ENCODE measurements at regions not wholly inside any gene's neighbourhood (a gene's known extent, or its start where the extent isn't known, plus 50 kb on each side); places are given as distances from the start of the nearest gene placed in this dataset.

DNA sequence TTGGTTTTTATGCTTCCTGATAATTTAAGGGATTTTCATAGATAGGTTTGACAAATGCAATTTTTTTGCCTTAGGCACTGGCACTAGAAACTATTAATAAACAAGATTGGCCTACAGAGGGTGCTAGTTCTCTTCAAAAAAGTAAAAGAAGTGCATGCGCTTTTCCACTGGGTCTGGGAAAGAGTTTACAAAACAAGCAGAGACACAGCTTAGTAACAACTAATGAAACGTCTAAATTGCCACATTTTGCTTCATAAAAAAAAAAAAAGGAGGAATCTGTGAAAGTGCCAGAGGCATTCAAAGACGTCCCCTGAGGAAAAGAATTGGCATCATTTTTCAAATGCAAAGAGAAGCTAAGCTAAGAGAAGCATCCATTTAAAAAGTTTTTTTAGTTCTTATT is 58.3 kb upstream of the EEA1 start:
- DNase-seq (ENCODE audit: extremely low read depth, low read depth): peak; percentile 56
- TF ChIP-seq, protein P1, sequence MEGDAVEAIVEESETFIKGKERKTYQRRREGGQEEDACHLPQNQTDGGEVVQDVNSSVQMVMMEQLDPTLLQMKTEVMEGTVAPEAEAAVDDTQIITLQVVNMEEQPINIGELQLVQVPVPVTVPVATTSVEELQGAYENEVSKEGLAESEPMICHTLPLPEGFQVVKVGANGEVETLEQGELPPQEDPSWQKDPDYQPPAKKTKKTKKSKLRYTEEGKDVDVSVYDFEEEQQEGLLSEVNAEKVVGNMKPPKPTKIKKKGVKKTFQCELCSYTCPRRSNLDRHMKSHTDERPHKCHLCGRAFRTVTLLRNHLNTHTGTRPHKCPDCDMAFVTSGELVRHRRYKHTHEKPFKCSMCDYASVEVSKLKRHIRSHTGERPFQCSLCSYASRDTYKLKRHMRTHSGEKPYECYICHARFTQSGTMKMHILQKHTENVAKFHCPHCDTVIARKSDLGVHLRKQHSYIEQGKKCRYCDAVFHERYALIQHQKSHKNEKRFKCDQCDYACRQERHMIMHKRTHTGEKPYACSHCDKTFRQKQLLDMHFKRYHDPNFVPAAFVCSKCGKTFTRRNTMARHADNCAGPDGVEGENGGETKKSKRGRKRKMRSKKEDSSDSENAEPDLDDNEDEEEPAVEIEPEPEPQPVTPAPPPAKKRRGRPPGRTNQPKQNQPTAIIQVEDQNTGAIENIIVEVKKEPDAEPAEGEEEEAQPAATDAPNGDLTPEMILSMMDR (IDR thresholded peaks at IDR 0.05; ENCODE audit: low read depth, low read length, missing control alignments): peak; percentile 24
- H3K4me3 ChIP-seq (replicated peaks; ENCODE audit: low read depth, low read length): no peak overlapping the region

DNA sequence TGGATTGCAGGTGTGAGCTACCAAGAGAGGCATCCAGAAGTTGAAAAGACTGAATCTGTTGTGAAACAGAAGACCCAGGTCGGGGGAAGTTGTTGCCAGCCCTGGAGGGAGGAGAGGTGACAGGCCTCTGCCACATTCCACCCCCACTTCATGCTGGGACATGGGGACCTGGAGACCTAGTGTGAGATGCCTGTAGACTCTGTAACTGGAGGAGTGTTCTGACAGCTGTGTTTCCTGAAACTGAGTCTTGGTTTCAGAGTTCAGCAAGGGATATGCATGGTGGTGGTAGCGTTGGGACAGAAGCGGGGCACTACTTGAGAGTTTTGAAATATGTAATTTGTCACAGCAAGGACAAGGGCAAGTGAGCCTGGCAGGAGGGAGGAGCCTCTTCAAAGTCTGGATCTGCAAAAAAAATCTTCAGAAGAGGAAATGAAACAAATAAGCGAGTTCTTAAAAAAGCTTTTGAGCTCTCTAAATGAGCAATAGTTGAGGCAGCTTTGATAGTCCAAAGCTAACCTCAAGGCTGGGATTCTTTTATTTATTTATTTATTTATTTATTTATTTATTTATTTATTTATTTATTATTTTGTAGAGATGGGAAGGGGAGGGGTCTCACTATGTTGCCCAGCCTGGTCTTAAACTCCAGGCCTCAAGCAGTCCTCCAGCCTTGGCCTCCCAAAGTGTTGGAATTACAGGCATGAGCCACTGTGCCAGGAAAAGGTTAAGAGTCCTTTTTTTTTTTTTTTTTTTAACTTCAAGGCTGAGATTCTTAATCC is 58.9 kb upstream of the EEA1 start:
- TF ChIP-seq, protein P1 (IDR thresholded peaks at IDR 0.05; ENCODE audit: low read depth, low read length, missing control alignments): no peak
- no peak overlapping the region for H3K4me3 ChIP-seq (replicated peaks; ENCODE audit: low read depth, low read length)
- DNase-seq (ENCODE audit: extremely low read depth, low read depth): no peak

DNA sequence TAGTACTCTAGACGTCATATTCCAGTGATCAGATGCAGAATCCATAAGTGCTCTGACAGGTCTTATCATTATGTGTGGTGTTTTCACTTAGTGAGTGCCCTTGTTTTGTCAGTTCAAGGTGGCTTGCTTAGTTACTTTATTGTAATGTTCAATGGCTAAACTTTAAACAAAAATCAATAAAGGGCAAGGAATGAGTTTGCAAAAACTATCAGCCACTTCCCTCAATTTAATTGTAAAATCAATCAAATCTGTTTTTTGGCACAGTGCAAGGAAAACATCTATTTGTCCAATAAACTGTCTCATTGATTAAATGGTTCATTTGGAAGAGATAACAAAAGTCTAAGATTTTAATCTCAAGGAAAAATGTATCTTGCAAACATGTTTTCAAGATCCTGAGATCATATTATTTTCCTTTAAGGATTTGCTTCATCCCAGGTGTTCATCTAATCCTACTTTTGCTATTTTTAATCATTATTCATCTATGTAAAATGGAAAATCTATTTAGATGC is 59.6 kb upstream of the EEA1 start:
- no peak overlapping the region for H3K4me3 ChIP-seq (replicated peaks; ENCODE audit: low read depth, low read length)
- TF ChIP-seq, protein P1 (IDR thresholded peaks at IDR 0.05; ENCODE audit: low read depth, low read length, missing control alignments): no peak
- DNase-seq (ENCODE audit: extremely low read depth, low read depth): no peak

DNA sequence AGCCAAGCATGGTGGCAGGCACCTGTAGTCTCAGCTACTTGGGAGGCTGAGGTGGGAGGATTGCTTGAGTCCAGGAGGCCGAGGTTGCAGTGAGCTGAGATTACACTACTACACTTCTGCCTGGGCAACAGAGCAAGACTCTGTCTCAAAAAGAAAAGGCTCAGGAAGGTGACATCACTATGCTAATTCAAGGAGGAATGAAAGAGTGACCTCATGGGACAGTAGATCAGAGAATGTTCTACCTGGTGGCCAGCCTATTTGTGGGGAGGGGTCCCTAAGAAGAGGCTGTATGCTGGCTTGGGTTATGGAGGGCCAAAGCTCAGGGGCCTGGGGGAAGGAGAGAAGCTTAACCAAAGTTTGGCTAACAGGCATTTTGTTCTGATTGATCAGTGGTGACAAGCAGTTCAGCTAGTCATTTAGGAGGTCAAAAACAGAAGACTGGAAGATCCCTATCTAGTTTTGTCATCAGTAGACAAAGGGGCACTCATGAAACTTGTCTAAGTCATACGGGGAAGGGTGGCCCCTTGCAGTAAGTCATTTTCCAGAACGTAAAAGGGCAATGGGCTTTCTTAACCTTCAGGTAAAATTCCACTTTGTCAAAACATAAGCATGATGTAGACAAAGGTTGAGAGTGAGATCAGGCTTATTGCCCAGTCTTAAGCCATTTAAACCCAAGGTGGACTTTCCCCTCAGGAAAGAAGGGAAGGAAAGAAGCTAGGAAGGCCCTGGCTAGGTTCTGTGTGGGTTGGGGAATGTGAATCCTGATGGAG is 60.8 kb upstream of the EEA1 start:
- TF ChIP-seq, protein P1 (IDR thresholded peaks at IDR 0.05; ENCODE audit: low read depth, low read length, missing control alignments): no peak
- DNase-seq (ENCODE audit: extremely low read depth, low read depth): no peak
- H3K4me3 ChIP-seq (replicated peaks; ENCODE audit: low read depth, low read length): no peak overlapping the region

DNA sequence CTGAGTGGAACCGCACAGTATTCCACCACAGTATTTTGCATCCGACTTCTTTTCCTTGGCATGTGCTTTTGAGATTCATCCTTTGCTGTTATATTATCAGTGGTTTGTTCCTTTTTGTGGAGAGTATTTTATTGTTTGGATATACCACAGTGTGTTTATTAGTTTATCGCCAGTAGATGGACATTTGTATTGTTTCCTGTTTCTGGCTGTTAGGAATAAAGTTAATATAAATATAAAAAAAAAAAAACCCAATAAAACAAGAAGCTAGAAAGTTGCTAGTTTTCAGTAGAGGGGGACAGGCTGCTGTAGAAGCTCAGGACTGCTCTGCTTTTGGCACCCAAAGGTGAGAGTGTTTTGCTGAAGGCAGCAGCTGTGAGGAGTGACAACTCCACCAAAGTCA is 62.0 kb upstream of the EEA1 start:
- no peak for DNase-seq (ENCODE audit: extremely low read depth, low read depth)
- TF ChIP-seq, protein P1 (IDR thresholded peaks at IDR 0.05; ENCODE audit: low read depth, low read length, missing control alignments): no peak
- H3K4me3 ChIP-seq (replicated peaks; ENCODE audit: low read depth, low read length): no peak overlapping the region

DNA sequence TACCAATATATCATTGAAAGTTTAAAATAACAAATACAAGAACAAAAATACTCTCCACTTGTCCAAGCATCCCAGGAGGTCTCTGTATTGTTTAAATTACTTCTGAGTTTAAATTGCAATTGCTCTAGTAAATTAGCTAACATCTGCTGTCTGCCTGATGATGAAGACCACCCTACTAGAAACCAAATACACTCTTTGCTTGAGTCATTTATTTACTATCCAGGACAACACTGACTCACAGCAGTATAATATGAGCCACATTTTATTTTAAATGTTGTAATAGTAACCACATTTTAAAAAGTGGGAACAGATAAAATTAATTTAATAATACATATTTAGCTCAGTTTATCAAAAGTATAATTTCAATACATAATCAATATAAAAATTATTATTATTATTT is 62.9 kb upstream of the EEA1 start:
- TF ChIP-seq, protein P1 (IDR thresholded peaks at IDR 0.05; ENCODE audit: low read depth, low read length, missing control alignments): no peak
- no peak for DNase-seq (ENCODE audit: extremely low read depth, low read depth)
- no peak overlapping the region for H3K4me3 ChIP-seq (replicated peaks; ENCODE audit: low read depth, low read length)

Data from HFF-Myc (cell line).